Panc1 (cell line): ENCODE measurements at regions not wholly inside any gene's neighbourhood (a gene's known extent, or its start where the extent isn't known, plus 50 kb on each side); places are given as distances from the start of the nearest gene placed in this dataset.

Experiments used
- CTCF ChIP-seq: fragments of 450-650 bp; IDR thresholded peaks from 2 replicates; pipeline ENCODE4 v1.5.1; 2017; ENCODE audit warnings: mild to moderate bottlenecking
- POLR2AphosphoS5 ChIP-seq: IDR thresholded peaks from 2 replicates; pipeline ENCODE4 v1.6.1; 2012; ENCODE audit warnings: mild to moderate bottlenecking, low read depth, low read length, moderate library complexity
- SIN3A ChIP-seq: IDR thresholded peaks from 2 replicates; pipeline ENCODE4 v1.6.1; 2012; ENCODE audit warnings: low read depth, mild to moderate bottlenecking, low read length, moderate library complexity, borderline replicate concordance; ENCODE audit not compliant: insufficient read depth

DNA sequence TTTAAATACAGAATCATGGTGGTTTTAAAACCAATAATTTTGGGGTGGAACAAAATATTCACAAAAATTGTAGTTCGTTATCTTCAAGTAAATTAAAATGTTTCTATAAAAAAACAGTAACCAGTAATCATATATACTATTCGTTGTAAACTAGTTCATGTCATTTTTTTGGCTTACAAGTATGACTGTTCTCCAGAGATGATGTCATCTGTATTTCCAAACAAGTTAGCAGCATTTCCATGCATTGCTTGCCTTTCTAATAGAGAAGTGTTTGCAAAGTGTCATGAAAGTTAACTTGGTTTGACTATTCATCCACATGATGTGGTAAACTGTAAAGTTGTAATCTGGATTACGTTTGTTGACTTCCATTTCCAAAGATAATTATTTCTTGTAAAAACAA lies 717.9 kb upstream of the ADAMTS16 start:
- TF ChIP-seq CTCF, result no peak
- no peak for TF ChIP-seq POLR2AphosphoS5
- no peak for TF ChIP-seq SIN3A
